ENCODE measurements at regions not wholly inside any gene's neighbourhood (a gene's known extent, or its start where the extent isn't known, plus 50 kb on each side); places are given as distances from the start of the nearest gene placed in this dataset.

- no peak for TF ChIP-seq EZH2 (IDR thresholded peaks at IDR 0.05; ENCODE audit: borderline replicate concordance, low read depth, low read length, severe bottlenecking)
- TF ChIP-seq FOS (IDR thresholded peaks at IDR 0.05; ENCODE audit: borderline replicate concordance, insufficient read depth, low read length), result no peak
Observed at GRCh38 chr6:102686461-102686860, 1293.0 kb downstream of the GRIK2 start.

Data from endothelial cell of umbilical vein (primary cell).